GM12891 (cell line): ENCODE measurements at regions not wholly inside any gene's neighbourhood (a gene's known extent, or its start where the extent isn't known, plus 50 kb on each side); places are given as distances from the start of the nearest gene placed in this dataset.

Experiments
- PAX5 ChIP-seq: IDR thresholded peaks from 2 replicates; pipeline ENCODE4 v1.6.1; 2011; ENCODE audit warnings: low read length, moderate library complexity, mild to moderate bottlenecking; ENCODE audit not compliant: insufficient read depth, severe bottlenecking
- POLR2A ChIP-seq: IDR thresholded peaks from 2 replicates; pipeline ENCODE4 v1.6.1; 2011; ENCODE audit warnings: low read depth, low read length, control low read depth
- POLR2AphosphoS5 ChIP-seq: IDR thresholded peaks from 2 replicates; pipeline ENCODE4 v1.6.1; 2011; ENCODE audit warnings: low read depth, low read length, control low read depth
- POU2F2 ChIP-seq: IDR thresholded peaks from 2 replicates; pipeline ENCODE4 v1.6.1; 2011; ENCODE audit warnings: low read depth, mild to moderate bottlenecking, control low read depth, low read length, moderate library complexity
- SPI1 ChIP-seq: IDR thresholded peaks from 2 replicates; pipeline ENCODE4 v1.6.1; 2011; ENCODE audit warnings: low read depth, low read length, control low read depth
- TAF1 ChIP-seq: IDR thresholded peaks from 2 replicates; pipeline ENCODE4 v1.6.1; 2011; ENCODE audit warnings: low read depth, low read length, control low read depth

GRCh38 chr16:35192993-35193392 is 1733.6 kb downstream of the TP53TG3F start:
- no peak for TF ChIP-seq TAF1
- TF ChIP-seq POLR2AphosphoS5: no peak
- no peak for TF ChIP-seq POLR2A
- TF ChIP-seq SPI1: no peak
- TF ChIP-seq POU2F2: no peak
- no peak for TF ChIP-seq PAX5
